HG02798 (cell line): ENCODE measurements at regions not wholly inside any gene's neighbourhood (a gene's known extent, or its start where the extent isn't known, plus 50 kb on each side); places are given as distances from the start of the nearest gene placed in this dataset.
"Not testable (repeated sequence)": the region's sequence is repeated elsewhere in the genome, so short reads cannot be mapped to it uniquely, and the experiment has no call there.

Experiments used
- ATAC-seq: cut with Tn5 transposase; IDR thresholded peaks from one replicate; pipeline ENCODE4 v1.9.1; 2021; ENCODE audit warnings: mild to moderate bottlenecking; ENCODE audit not compliant: unreplicated experiment, poor library complexity

- ATAC-seq, result no peak
These were observed 928.3 kb upstream of the NRXN1 start for GRCh38 chr2:51960281-51960680.

- ATAC-seq, result no peak
These were observed 927.8 kb upstream of the NRXN1 start for GRCh38 chr2:51959696-51960095.

DNA sequence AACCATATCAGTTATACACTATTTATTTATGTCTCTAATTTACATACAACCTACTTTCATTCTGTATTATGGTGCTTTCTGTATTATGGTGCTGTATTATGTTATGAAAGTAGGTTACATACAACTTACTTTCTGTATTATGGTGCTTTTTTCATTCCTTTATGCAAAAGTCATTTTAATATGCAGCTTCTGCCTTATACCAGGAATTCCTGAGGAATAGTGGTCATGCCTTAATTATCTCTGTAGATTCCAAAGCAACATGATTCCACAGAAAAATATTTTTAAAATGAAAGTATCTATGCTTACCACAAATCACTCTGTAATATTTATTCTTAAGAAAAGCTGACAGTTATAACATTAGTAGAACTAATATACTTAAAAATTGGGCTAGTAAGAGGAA, 922.0 kb upstream of the NRXN1 start:
- no peak for ATAC-seq

- no peak for ATAC-seq
These were observed 889.1 kb upstream of the NRXN1 start for GRCh38 chr2:51921076-51921475.

DNA sequence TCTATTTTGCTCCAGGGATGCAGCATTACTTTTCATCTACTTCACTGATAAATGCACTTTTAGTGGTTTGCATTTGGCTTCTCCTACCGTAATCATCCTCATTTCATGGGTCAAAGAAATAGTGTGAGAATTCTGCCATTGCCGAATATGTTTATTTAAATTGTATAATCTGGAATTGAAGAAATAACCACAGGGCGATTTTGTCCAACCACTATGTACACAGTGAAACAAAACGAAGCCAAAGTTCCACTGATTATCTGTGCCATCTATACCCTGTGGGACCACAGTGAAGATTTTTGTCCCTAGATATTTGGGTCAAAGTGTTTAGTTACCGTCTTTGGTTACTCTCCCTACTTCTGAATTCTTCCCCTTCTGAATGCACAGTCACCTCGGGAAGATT, 888.6 kb upstream of the NRXN1 start:
- no peak for ATAC-seq

DNA sequence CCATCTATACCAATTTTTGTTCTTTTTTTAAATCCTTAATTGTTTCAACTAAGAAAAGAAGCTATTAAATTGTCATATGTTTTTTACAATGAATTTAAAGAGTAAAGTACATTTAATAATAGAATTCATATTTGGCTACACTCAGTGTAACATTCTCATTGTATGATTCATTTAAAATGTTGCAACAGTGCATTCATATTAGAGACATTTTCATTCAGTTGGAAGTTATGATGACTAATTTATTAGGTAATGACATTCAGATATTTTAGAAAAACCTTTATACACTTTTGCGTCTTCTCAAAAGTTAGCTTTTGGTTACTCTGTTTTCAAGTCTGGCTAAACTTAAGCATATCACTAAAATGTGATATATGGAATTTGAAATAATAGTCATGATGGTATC, 887.5 kb upstream of the NRXN1 start:
- ATAC-seq, result no peak

DNA sequence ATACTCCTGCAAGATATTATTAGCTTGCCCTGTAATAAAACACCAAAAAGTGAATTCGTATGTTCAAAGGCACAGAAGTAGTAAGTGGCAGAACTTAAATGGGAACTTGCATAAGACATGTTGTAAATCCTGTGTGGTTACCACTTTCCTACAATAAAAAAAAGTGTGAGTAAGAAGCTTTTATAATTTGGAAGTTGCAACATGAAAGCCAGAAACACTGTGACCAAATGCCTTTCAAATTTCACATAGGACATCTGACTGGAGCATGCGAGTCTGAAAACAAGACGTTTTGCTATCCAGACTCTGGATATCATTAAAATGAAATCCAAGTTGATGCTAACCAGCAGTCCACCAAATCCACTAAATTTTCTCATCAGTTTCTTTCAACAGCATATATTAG, 886.2 kb upstream of the NRXN1 start:
- ATAC-seq, result no peak

DNA sequence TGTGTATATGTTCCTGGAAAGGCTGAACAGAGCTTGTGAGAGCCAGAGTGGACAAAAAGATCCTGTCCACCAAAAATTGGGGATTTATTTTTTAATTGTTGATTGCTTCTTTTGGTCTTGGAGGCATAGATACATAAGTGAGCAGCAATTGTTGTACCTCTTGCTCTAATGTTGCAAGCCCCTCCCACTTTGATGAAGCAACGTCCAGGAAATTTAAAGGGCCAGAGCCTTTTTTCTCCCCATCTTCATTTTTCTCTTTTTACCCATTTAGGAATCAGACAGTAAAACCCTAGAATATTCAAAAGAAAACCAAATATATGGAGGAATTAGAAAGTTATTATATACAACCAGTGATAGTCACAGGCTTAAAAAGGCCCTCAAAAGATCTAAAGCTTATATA, 871.8 kb upstream of the NRXN1 start:
- no peak for ATAC-seq

DNA sequence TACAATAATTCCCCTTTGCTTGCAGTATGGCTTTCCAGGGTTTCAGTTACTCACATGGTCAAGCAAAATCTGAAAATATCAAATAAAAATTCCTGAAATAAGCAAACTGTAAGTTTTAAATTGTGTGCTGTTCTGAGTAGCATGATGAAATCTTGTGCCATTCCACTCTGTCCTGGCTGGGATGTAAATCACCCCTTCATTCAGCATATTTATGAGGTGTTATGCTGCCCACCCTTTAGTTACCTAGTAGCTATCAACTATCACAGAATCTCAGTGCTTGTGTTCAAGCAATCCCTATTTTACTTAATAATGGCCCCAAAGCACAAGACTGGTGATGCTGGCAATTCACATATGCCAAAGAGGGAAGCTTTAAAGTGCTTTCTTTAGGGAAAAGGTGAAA, 867.7 kb upstream of the NRXN1 start:
- no peak for ATAC-seq

DNA sequence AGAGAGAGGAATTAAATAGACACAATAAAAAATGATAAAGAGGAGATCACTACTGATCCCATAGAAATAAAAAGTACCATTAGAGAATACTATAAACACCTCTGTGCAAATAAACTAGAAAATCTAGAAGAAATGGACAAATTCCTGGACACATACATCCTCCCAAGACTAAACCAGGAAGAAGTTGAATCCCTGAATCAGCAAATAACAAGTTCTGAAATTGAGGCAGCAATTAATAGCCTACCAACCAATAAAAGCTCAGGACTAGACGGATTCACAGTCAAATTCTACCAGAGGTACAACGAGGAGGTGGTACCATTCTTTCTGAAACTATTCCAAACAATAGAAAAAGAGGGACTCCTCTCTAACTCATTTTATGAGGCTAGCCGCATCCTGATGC, 862.7 kb upstream of the NRXN1 start:
- not testable (repeated sequence) for ATAC-seq

- ATAC-seq, result no peak
These were observed 856.2 kb upstream of the NRXN1 start for GRCh38 chr2:51888120-51888519.

- no peak for ATAC-seq
These were observed 849.7 kb upstream of the NRXN1 start for GRCh38 chr2:51881673-51882072.

- ATAC-seq, result no peak
These were observed 848.2 kb upstream of the NRXN1 start for GRCh38 chr2:51880153-51880552.

- no peak for ATAC-seq
These were observed 834.4 kb upstream of the NRXN1 start for GRCh38 chr2:51866361-51866760.

DNA sequence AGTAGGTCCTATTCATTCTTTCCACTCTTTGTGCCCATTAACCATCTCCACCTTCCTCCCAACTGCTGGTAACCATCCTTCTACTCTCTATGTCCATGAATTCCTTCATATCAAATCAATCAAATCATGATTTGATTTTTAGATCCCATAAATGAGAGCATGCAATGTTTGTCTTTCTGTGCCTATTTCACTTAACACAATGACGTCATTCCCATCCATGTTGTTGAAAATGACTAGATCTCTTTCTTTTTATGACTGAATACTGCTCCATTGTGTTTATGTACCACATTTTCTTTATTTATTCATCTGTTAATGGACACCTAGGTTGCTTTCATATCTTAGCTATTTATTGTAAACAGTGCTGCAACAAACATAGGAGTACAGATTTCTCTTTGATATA, 827.3 kb upstream of the NRXN1 start:
- ATAC-seq, result no peak

DNA sequence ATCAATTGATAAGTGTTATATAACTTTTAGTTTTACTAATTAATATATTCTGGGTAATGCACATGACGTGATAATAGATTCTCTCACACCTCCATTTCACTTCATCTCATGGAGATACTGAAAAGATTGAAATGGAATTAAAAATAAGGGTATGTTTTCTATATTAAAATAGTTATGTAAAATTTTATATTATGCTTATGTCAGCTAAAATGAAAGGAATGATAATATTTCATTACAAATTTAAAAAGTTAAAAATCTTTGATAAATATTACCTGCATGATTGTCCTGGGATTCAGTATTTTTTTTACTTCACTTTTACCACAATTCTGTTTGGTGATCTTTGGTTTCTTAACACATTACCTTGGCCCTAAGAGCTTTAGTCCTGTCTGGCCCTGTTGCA, 823.8 kb upstream of the NRXN1 start:
- no peak for ATAC-seq

- no peak for ATAC-seq
These were observed 814.9 kb upstream of the NRXN1 start for GRCh38 chr2:51846796-51847195.

DNA sequence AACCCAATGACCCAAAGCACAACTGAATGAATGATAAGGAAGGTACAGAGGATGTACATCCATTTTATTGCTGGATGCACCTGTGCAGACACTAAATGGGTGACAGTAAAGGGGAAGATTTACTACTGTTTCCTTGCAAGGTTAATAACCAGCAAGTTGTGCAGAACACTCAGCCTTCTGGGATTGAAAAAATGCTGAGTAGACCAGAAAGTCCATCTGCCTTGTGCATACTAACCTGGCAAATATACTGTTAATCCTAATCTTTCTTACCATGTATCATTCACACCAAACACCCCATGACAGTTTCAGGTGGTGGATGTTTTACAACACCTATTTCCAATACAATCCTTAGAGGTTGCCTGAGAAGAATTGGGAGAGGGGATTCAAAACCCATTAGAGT, 814.1 kb upstream of the NRXN1 start:
- no peak for ATAC-seq

DNA sequence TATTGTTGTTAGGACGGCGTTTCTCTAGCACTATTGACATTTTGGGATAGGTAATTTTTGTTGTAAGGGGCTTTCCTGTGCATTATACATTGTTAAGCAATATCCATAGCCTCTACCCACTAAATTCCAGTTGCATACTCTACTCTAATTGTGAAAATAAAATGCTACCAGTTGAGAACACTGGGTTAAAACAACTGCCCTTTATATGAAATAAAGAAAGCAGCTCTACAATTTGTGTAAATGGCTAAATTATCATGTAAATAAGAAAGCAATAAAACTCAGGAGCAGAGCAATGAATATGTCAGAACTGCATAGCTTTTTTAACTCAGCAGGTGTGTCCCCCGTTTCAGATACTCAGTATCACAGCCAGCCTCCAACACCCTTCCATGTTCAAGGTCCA, 812.7 kb upstream of the NRXN1 start:
- ATAC-seq, result no peak

GRCh38 chr2:51829477-51829876, 797.5 kb upstream of the NRXN1 start:
- no peak for ATAC-seq

GRCh38 chr2:51825823-51826222, 793.9 kb upstream of the NRXN1 start:
- ATAC-seq, result no peak

DNA sequence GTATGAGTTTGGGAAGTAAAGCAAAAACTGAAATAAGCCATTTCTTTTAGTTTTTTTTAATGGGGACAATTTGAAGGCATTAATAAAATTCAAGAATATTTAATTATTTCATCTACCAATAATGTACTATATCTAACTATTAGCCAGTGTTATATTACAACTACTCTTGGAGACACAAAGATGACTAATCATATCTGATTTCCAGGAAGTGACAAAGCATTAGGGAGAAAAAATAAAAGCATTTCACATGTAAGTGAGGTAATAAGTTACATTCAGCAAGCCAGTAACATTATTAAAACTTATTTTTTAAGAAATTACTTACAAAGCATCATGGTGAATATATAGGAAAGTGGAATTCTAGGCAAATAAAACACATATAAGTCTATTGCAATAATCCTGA, 781.3 kb upstream of the NRXN1 start:
- ATAC-seq, result no peak

GRCh38 chr2:51812138-51812866, 780.4 kb upstream of the NRXN1 start:
- no peak for ATAC-seq
